GM19035 (cell line): ENCODE measurements at regions not wholly inside any gene's neighbourhood (a gene's known extent, or its start where the extent isn't known, plus 50 kb on each side); places are given as distances from the start of the nearest gene placed in this dataset.
"Not testable (repeated sequence)": the region's sequence is repeated elsewhere in the genome, so short reads cannot be mapped to it uniquely, and the experiment has no call there.

ENCODE experiments used
- ATAC-seq: cut with Tn5 transposase; IDR thresholded peaks from one replicate; pipeline ENCODE4 v1.9.1; 2021; ENCODE audit not compliant: unreplicated experiment

DNA sequence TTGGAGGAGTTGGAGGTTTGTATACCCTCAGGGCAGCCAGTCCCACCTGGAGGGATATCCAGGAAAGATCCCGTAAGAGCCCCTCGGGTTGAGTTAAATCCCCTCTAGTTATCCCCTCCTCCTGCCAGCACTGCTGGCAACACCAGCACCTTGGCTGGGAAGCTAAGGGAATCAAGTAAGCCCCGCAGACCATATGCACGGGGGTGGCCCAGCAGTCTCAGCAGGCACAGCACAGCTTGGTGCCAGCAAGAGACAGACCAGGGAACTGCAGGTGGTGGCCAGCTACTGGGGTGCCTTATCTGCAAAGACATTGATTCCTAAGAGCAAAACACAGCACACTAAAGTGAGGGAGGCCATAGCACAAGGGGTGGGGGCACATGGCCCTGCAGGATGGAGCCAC lies 173.8 kb downstream of the GOLGA6L4 start:
- not testable (repeated sequence) for ATAC-seq

DNA sequence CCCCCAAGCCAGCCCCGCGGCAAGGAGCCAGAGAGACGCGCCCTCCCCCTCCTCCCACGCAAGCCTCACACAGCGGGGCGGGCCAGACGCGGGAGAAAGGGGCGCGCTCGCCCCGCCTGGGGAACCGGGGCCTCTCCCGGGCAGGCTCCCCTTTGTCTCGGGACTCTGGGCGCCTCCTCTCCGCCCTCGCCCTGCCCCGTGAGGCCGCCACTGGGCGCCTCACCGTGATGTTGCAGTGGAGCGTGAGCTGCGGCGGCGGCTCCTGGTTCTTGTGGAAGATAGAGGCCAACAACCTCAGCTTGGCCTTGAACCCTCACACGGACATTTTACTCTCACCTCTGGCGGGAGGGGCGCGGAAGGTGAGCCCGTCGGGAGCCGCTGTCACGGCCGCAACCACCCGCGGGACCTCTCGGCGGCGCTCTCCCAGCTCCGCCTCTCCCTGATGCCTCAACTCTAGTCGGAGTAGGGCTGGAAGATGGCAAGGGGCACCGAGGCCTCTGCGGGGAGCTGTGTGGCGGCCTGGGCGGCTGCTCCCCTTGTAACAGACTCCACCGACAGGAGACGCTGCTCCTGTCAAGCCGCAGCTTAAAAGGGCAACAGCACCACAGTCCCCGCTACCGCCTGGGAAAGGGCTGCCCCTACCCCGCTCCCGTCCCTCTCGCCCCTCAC lies 179.2 kb upstream of the ZSCAN2 start:
- not testable (repeated sequence) for ATAC-seq

DNA sequence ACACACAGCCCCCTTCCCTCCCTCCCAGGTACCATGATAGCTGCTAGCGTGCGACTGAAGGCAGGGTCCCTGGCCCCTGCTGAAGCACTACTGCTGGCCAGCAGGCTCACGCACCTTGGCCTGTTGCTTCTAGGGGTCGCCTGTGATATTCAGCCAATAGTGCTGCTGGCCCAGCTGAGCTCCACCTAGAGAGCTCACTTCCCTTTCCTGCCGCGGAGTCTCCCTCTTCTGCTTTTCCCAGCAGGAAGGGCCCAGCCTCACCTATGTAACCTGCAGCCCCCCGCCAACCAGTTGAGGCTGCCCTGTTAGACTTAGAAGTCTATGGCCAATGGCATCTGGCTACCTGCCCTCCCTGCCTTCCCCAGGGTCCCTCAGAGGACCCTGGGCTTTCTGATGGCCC lies 175.5 kb upstream of the ZSCAN2 start:
- ATAC-seq = not testable (repeated sequence)

DNA sequence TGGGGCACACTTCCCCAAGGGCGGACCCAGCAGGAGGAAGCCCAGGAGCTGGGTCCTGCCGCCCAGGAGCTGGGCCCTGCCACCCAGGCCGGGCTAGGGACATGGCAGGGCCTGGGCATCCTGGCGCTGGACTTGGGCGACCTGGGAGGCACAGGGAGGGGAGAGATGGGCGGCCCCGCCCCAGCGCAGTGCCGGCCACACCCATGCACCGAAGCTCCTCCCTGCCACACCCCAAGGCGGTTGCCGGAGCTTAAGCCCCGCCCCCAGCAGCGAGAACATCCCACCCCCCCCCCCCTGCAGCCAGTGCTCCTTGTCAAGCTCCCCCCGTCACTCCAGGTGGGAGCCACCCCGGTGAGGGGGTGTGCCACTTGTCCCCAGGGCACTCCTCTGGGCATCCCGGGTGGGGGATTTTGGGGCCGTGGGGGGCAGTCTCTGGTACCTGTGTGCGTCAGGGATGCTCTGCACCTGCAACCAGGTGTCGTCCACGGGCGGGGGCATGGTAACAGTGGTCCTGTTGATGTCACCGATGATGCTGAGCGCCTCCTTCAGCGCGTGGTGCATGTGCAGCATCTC lies 127.4 kb upstream of the ZSCAN2 start:
- not testable (repeated sequence) for ATAC-seq

DNA sequence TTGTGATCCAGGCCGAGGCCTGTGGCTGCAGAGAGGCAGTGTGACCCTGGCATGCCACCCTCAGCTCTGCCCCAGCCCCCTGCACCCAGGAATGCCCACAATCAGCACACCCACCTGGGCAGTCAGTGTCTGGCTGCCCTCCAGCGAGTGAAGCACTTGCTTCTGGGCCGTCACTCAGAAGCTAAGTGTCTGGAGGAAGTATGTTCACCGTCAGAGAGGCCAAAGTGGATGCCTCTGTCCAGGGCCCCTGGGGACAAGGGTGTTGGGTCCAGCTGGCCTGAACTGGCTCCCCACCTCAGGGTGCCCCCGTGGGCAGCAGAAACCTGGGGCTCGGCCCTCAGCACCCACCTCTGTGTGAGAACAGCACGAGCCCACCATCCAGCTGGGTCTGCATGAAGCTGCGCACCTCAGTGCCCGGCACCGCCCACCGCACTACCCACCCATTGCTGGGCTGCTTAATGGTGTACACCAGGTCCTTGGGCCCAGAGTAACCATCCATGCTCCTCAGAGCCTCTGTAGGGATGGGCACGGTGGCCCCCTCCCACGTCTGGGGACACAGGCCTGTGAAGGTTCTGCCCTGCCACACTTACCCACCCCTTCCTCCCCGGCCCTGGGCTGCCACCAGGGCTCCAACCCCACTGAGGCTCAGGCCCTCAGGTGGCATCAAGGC lies 124.3 kb upstream of the ZSCAN2 start:
- ATAC-seq = not testable (repeated sequence)

DNA sequence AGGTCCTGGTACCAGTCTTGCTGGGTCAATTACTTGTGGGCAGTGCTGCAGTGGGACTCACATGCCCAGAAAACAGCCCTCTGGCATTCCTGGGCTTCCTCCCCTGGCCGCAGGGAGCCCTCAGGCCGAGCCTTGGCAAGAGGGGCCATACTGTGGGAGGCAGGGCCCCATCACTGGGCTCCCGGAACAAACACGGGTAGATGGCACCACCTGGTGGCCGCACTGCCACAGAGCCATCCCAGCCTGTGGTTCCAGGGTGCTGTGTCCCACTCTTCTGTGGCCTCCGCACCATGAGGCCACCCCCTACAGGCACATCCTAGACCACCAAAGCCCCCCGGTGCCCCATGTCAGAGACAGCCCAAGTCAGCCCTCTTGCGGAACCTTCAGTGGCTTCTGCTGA lies 123.3 kb upstream of the ZSCAN2 start:
- ATAC-seq = peak; percentile 80

DNA sequence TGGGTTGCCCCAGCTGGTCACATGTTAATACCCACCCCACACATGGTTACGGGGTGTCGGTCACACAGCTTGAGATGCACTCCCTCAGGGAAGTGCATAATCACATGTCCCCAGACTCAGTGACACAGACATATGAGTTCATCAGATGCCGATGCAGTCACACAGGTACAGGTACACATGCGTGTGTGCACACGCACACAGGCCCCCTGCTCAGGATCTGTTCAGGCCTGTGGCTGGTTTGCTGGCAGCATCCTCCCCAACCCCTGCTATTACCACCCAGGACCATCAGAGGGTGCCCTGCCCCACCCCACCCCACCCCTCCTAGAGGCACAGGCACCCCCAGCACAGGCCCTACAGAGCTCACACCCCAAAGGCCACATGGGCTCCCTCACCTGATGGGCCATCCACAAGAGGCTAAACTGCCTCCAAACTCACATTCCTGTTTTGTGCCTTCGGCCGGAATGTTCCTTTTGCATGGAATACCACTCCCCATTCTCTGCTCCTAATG lies 120.6 kb upstream of the ZSCAN2 start:
- ATAC-seq = not testable (repeated sequence)

DNA sequence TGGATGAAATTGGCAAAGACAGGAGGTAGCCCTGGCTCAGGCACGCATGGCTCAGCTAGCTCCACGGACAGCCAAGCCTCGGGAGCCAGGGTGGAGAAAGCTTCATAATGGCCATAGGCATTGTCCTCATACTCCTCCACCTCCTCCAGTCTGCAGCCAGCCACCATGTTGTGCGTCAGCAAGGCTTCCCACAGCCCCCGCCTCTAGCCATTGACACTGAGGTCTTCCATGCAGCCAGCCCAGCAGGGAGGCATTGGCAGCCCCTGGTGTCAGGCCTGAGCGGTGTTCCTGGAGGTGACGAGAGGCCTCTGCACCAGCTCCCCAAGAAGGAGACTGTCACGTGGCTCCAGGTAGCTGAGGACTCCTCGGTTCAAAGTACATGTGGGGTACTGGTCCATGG lies 117.0 kb upstream of the ZSCAN2 start:
- not testable (repeated sequence) for ATAC-seq

DNA sequence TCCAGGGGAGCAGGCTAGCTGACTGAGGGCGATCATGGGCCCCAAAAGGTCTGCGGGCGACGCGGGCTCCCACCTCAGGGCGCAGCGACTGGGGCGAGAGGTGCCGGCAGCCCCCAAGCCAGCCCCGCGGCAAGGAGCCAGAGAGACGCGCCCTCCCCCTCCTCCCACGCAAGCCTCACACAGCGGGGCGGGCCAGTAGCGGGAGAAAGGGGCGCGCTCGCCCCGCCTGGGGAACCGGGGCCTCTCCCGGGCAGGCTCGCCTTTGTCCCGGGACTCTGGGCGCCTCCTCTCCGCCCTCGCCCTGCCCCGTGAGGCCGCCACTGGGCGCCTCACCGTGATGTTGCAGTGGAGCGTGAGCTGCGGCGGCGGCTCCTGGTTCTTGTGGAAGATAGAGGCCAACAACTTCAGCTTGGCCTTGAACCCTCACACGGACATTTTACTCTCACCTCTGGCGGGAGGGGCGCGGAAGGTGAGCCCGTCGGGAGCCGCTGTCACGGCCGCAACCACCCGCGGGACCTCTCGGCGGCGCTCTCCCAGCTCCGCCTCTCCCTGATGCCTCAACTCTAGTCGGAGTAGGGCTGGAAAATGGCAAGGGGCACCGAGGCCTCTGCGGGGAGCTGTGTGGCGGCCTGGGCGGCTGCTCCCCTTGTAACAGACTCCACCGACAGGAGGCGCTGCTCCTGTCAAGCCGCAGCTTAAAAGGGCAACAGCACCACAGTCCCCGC lies 100.5 kb upstream of the ZSCAN2 start:
- ATAC-seq = not testable (repeated sequence)

DNA sequence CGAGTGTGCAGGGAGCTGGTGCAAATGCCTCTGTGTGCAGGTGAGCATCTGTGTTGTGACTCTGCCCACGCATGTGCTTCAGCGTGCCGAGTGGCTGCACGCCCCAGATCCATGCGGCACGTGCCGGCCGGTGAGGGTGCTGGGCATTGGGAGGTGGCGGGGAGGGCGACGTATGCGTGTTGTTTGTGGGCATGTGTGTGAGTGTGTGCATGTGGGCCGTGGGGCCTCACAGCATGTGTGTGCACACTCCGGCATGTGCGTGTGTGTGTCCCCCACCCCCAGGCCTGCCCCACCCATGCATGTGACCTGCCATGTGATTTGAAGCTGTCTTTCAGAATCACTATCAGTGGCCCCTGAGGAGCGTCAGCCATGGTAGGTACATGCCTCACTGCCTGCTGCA lies 97.7 kb upstream of the ZSCAN2 start:
- not testable (repeated sequence) for ATAC-seq

DNA sequence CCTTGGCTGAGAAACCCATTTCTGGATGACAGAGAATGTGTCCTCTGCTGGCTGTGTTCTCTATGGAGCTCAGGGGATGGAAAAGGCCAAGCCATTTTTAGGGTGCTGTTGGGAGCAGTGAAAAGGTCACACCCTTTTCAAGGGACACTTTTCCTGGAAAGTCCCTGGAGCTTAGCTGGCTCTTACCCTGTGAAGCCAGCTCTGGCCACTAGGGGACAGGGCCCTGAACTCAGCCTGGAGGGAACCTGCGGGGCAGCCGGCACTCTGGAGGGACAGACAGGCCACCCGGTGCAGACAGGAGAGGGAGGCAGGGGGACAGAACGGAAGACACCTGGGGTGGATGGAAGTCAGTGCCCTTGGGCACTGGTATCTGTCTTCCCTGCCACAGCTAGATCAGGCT lies 95.3 kb upstream of the ZSCAN2 start:
- ATAC-seq = not testable (repeated sequence)

DNA sequence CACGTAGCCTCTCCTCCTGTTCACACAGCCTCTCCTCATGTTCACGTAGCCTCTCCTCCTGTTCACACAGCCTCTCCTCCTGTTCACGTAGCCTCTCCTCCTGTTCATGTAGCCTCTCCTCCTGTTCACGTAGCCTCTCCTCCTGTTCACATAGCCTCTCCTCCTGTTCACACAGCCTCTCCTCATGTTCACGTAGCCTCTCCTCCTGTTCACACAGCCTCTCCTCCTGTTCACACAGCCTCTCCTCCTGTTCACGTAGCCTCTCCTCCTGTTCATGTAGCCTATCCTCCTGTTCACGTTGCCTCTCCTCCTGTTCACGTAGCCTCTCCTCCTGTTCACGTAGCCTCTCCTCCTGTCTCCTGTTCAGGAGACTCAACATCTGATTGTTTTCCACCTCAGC lies 88.5 kb upstream of the ZSCAN2 start:
- not testable (repeated sequence) for ATAC-seq

DNA sequence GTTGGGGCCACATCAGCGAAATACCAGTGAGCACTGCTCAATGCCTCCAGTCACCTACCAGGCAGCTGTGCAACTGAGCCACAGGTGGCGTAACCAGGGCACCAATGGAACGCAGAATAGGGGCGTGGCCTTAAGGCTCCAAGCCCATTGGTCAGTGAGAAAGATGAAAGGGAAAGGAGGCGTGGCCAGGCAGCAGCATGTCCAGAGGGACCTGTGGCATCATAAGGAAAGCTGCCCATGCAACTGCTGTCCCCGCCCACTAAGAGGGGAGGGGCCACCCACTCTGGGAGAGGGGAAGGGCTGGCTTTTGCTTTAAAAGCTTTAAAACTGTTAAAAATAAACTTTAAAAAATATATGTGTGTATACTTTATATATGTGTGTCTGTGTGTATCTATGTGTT lies 84.0 kb upstream of the ZSCAN2 start:
- ATAC-seq = not testable (repeated sequence)

DNA sequence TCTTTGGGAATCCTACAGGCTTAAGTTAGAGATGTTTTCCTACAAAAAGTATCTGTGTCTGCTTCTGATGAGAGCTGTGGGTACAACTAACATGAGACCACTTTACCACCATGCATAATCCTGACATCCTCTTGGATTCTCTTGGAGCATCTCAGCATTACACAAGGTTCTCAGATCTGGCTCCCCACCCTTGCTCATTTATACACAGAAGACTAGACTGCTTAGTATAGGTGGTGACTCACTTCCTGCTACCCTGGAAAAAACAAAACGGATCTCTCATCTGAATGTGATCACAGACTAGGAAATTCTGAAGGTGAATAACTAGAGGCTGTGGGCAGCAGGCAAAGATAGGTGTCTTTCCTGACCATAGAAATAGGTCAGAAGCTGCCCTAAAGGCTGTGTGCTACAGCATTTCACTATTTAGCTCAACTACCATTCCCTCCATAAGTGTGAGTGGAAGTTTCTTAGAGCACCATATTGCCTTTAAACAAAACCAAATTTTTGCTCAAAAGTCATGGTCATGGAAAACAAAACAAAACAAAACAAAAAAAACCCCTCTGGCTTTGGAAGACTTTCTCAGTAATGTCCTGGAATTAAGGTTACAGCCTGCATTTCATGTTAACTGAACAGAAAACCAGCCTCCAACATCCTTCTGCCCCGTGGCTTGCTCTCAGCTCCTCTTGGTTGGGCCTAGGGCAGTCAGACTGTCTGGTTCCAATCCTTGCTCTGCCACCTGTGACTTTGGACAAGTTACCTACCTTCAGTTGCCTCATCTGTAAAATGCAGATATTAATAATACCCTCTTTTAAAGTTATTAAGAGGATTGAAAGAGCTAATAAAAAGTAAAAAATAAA lies 75.1 kb upstream of the ZSCAN2 start:
- not testable (repeated sequence) for ATAC-seq

DNA sequence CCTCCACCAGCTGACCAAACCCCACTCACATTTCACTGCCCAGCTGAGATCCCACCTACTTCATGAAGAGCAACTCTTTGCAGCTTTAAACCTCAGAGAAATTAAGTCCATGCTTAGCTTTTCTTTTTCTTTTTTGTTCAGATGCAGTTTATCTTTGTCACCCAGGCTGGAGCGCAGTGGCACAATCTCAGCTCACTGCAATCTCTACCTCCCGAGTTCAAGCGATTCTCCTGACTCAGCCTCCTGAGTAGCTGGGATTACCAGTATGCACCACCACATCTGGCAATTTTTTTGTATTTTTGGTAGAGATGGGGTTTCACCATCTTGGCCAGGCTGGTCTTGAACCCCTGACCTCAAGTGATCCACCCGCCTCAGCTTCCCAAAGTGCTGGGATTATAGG lies 70.1 kb upstream of the ZSCAN2 start:
- ATAC-seq = not testable (repeated sequence)

DNA sequence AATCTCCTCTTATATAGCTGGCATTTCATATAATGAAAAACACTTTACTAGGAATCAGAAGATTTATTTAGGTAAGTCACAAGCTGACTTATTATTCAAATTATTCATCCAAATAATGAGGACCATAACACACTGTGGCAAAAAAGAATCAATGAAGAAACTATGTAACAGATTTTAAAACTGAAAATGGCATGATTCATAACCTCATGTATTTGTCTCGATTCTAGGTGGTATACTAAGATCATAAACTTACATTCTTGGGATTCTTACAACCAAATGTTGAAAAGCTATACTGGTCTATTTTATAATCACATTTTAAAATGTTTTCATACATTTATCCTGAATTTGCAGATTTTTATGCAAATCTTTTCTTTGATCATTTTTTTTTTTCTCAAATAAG lies 69.6 kb upstream of the ZSCAN2 start:
- ATAC-seq = not testable (repeated sequence)

DNA sequence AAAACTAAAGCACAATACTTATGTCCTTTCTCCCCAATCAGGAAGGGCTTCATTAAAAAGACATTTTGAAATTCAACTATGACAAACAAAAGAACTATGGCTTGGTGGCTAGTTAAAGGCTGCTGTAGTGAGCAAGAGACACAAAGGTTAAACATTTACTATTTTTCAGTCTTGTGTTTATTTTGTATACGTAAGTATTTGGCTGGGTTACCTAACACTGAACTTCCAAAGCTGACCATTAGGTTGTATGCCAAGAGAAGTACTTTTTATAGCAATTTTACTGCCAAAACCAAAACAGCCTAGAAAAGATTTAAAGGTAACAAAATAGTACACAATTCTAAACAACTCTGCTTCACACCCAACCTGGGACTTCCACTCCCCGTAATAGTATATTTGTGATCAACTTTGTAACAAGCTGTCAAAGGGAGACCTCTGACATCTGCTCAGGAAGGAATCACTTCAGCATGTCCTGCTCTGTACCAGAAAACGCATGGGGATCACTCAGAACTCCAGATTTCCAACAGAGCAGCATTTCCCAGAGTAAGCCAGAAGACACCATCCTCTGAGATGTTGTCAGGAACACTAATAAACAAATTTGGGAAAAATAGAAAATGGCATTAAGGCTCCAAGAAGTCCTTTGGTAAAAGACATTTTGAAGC lies 69.0 kb upstream of the ZSCAN2 start:
- ATAC-seq = not testable (repeated sequence)

DNA sequence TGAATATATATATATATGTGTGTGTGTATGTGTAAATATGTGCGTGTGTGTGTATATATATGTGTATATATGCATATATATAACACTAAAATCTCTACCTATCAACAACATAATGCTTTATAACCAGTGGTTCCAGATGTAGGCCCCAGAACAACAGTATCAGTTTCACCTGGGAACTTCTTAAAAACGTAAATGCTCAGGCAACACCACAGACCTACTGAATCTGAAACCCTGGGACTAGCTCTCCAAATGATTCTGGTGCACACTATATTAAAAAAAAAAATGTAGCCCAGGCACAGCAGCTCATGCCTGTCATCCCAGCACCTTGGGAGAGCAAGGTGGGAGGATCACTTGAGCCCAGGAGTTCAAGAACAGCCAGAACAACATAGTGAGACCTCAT lies 67.1 kb upstream of the ZSCAN2 start:
- not testable (repeated sequence) for ATAC-seq

DNA sequence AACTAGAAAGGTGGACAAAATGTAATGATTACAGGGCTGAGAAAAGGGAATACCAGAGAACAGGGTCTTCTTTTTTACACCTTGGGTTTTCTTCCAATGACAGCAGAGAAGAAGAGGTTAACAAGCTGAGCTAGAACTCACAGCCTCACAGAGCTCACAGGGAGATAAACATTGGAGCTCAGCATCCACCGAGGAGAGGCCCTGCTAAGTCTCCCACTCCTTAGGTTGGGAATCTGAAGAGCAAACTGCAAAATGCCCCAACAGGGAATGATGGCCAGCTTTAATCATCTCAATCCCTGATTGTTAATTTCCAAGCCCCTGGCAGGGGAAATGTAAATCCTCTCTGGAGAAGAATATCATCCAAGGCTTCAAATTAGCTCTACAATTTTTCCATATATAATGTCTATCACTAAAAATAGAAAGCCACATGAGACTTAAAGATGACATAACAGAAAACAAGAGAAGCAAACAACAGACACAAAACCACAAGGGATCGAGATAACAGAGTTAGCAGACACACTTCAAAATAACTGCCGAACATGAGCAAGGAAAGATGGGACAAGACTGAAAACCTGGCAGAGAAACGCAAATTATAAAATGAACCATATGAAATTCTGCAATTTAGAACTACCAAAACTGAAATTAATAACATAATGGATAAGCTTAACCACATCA lies 66.1 kb upstream of the ZSCAN2 start:
- ATAC-seq = not testable (repeated sequence)
